ENCODE measurements at regions not wholly inside any gene's neighbourhood (a gene's known extent, or its start where the extent isn't known, plus 50 kb on each side); places are given as distances from the start of the nearest gene placed in this dataset.

GRCh38 chr19:31715249-31715945 is 366.2 kb upstream of the TSHZ3 start:
- no peak for DNase-seq

- DNase-seq: no peak
Observed at GRCh38 chr19:31716826-31717225, 367.6 kb upstream of the TSHZ3 start.

GRCh38 chr19:31717269-31717923 is 368.2 kb upstream of the TSHZ3 start:
- DNase-seq: no peak

- DNase-seq: no peak
Observed at GRCh38 chr19:31718032-31718431, 368.8 kb upstream of the TSHZ3 start.

GRCh38 chr19:31718898-31719297 is 369.7 kb upstream of the TSHZ3 start:
- DNase-seq: no peak

GRCh38 chr19:31723101-31723500 is 373.9 kb upstream of the TSHZ3 start:
- DNase-seq: no peak

- DNase-seq: no peak
Observed at GRCh38 chr19:31725051-31725450, 375.8 kb upstream of the TSHZ3 start.

GRCh38 chr19:31727536-31727935 is 378.3 kb upstream of the TSHZ3 start:
- no peak for DNase-seq

GRCh38 chr19:31730270-31730669 is 381.0 kb upstream of the TSHZ3 start:
- DNase-seq: no peak

- DNase-seq: no peak
Observed at GRCh38 chr19:31733591-31733990, 384.4 kb upstream of the TSHZ3 start.

GRCh38 chr19:31742249-31742648 is 393.0 kb upstream of the TSHZ3 start:
- no peak for DNase-seq

GRCh38 chr19:31745731-31746130 is 396.5 kb upstream of the TSHZ3 start:
- DNase-seq: no peak

- DNase-seq: no peak
Observed at GRCh38 chr19:31749231-31749630, 400.0 kb upstream of the TSHZ3 start.

GRCh38 chr19:31759359-31759758 is 410.1 kb upstream of the TSHZ3 start:
- DNase-seq: no peak

- DNase-seq: no peak
Observed at GRCh38 chr19:31761281-31761913, 412.2 kb upstream of the TSHZ3 start.

GRCh38 chr19:31770223-31770622 is 421.0 kb upstream of the TSHZ3 start:
- DNase-seq: no peak

GRCh38 chr19:31772915-31773314 is 423.7 kb upstream of the TSHZ3 start:
- no peak for DNase-seq

GRCh38 chr19:31781542-31781941 is 432.3 kb upstream of the TSHZ3 start:
- no peak for DNase-seq

- DNase-seq: no peak
Observed at GRCh38 chr19:31783592-31783991, 434.4 kb upstream of the TSHZ3 start.

GRCh38 chr19:31784671-31785101 is 435.4 kb upstream of the TSHZ3 start:
- no peak for DNase-seq

GRCh38 chr19:31801611-31802010 is 452.4 kb upstream of the TSHZ3 start:
- DNase-seq: no peak

GRCh38 chr19:31803835-31804446 is 454.7 kb upstream of the TSHZ3 start:
- DNase-seq: no peak

GRCh38 chr19:31804668-31805067 is 455.4 kb upstream of the TSHZ3 start:
- DNase-seq: no peak
